Suprapubic skin (tissue), 4 donors: ENCODE measurements at regions not wholly inside any gene's neighbourhood (a gene's known extent, or its start where the extent isn't known, plus 50 kb on each side); places are given as distances from the start of the nearest gene placed in this dataset.
"Not testable (repeated sequence)": the region's sequence is repeated elsewhere in the genome, so short reads cannot be mapped to it uniquely, and the experiment has no call there.

ENCODE experiments used
- DNase-seq, 2 donors: peaks; one replicate each; pipeline ENCODE4 v3.0.0-alpha.2; 2019; ENCODE audit warnings: low spot score in 2 of 2
- H3K27ac ChIP-seq: fragments of 200-600 bp; sonication (generic); one replicate; pipeline ENCODE4 v1.5.1; 2019
- H3K27me3 ChIP-seq: fragments of 200-600 bp; sonication (generic); one replicate; pipeline ENCODE4 v1.5.1; 2019
- H3K36me3 ChIP-seq: fragments of 200-600 bp; sonication (generic); one replicate; pipeline ENCODE4 v1.5.1; 2019
- H3K4me1 ChIP-seq: fragments of 200-600 bp; sonication (generic); one replicate; pipeline ENCODE4 v1.5.1; 2019
- H3K4me3 ChIP-seq: fragments of 200-600 bp; sonication (generic); one replicate; pipeline ENCODE4 v1.5.1; 2019; ENCODE audit warnings: mild to moderate bottlenecking
- H3K9me3 ChIP-seq: fragments of 200-600 bp; sonication (generic); one replicate; pipeline ENCODE4 v1.5.1; 2019
- CTCF ChIP-seq, 2 donors: fragments of 200-600 bp in 1 of 2; fragments of 450-650 bp in 1 of 2; sonication (generic) in 1 of 2; IDR thresholded peaks; one replicate each; pipeline ENCODE4 v1.5.1; 2016 to 2019; ENCODE audit warnings: antibody characterized with exemption in 2 of 2, mild to moderate bottlenecking in 1 of 2, moderate library complexity in 1 of 2
- EP300 ChIP-seq: sonication (generic); formaldehyde crosslinking; IDR thresholded peaks from one replicate; pipeline ENCODE4 v1.6.1; 2017; ENCODE audit warnings: antibody characterized with exemption
- POLR2A ChIP-seq, 2 donors: fragments of 450-650 bp; IDR thresholded peaks; one replicate each; pipeline ENCODE4 v1.6.1; 2017; ENCODE audit warnings: antibody characterized with exemption in 2 of 2, mild to moderate bottlenecking in 2 of 2, moderate library complexity in 2 of 2
- POLR2AphosphoS5 ChIP-seq, 3 donors: sonication (generic); formaldehyde crosslinking; IDR thresholded peaks; one replicate each; pipeline ENCODE4 v1.6.1; 2017; ENCODE audit warnings: antibody characterized with exemption in 3 of 3
- WGBS: methylation state at CpG from one replicate; pipeline ENCODE4 v1.1.5; 2018; 5-methylcytosine and 5-hydroxymethylcytosine counted together

GRCh38 chr1:68916221-68916902 lies 419.5 kb upstream of the DEPDC1 start:
- no peak for TF ChIP-seq POLR2A (IDR thresholded peaks at IDR 0.05)
- no peak for TF ChIP-seq CTCF (IDR thresholded peaks at IDR 0.05)
- no peak for TF ChIP-seq EP300
- no peak for TF ChIP-seq POLR2AphosphoS5 (IDR thresholded peaks at IDR 0.05)
- Histone ChIP-seq H3K27me3 (no peaks in the 10 kb centered on the region), H3K9me3 (no peaks in the 10 kb centered on the region), H3K4me1 (peaks cover 10% of the 10 kb centered on the region), H3K36me3 (no peaks in the 10 kb centered on the region), H3K27ac (no peak overlapping the region), H3K4me3 (no peak overlapping the region)
- DNase-seq = no peak
- WGBS = 26% methylated on average over 4 of the region's 4 CpGs

GRCh38 chr1:68917456-68917855 lies 420.6 kb upstream of the DEPDC1 start:
- H3K9me3 ChIP-seq = no peaks in the 10 kb centered on the region
- H3K36me3 ChIP-seq = no peaks in the 10 kb centered on the region
- no peak for TF ChIP-seq CTCF (IDR thresholded peaks at IDR 0.05)
- no peak for TF ChIP-seq POLR2AphosphoS5 (IDR thresholded peaks at IDR 0.05)
- TF ChIP-seq POLR2A (IDR thresholded peaks at IDR 0.05) = no peak
- no peak for TF ChIP-seq EP300
- no peaks in the 10 kb centered on the region for H3K27me3 ChIP-seq
- no peak for DNase-seq
- no peak overlapping the region for H3K27ac ChIP-seq
- H3K4me1 ChIP-seq = peaks cover 10% of the 10 kb centered on the region
- no peak overlapping the region for H3K4me3 ChIP-seq
- WGBS = 45% methylated on average over 5 of the region's 5 CpGs

GRCh38 chr1:68918563-68918962 lies 421.7 kb upstream of the DEPDC1 start:
- Histone ChIP-seq H3K27me3 (no peaks in the 10 kb centered on the region), H3K27ac (no peak overlapping the region), H3K36me3 (no peaks in the 10 kb centered on the region), H3K4me3 (no peak overlapping the region), H3K9me3 (no peaks in the 10 kb centered on the region), H3K4me1 (peaks cover 10% of the 10 kb centered on the region)
- TF ChIP-seq CTCF (IDR thresholded peaks at IDR 0.05) (no peak), POLR2AphosphoS5 (IDR thresholded peaks at IDR 0.05) (no peak), EP300 (no peak), POLR2A (IDR thresholded peaks at IDR 0.05) (no peak)
- WGBS = 91% methylated on average over 1 of the region's 1 CpG
- no peak for DNase-seq

GRCh38 chr1:68919075-68919474 lies 422.2 kb upstream of the DEPDC1 start:
- H3K27ac ChIP-seq = no peak overlapping the region
- H3K27me3 ChIP-seq = no peaks in the 10 kb centered on the region
- H3K9me3 ChIP-seq = no peaks in the 10 kb centered on the region
- WGBS = 82% methylated on average over 1 of the region's 1 CpG
- no peaks in the 10 kb centered on the region for H3K36me3 ChIP-seq
- DNase-seq = no peak
- TF ChIP-seq CTCF (IDR thresholded peaks at IDR 0.05) (no peak), EP300 (no peak), POLR2AphosphoS5 (IDR thresholded peaks at IDR 0.05) (no peak), POLR2A (IDR thresholded peaks at IDR 0.05) (no peak)
- peaks cover 10% of the 10 kb centered on the region for H3K4me1 ChIP-seq
- no peak overlapping the region for H3K4me3 ChIP-seq

GRCh38 chr1:68923475-68924088 lies 426.7 kb upstream of the DEPDC1 start:
- WGBS = 92% methylated on average over 30 of the region's 30 CpGs
- not testable (repeated sequence) for H3K9me3 ChIP-seq, DNase-seq, H3K4me1 ChIP-seq, H3K27ac ChIP-seq, H3K27me3 ChIP-seq, H3K4me3 ChIP-seq, H3K36me3 ChIP-seq
